ENCODE measurements at regions not wholly inside any gene's neighbourhood (a gene's known extent, or its start where the extent isn't known, plus 50 kb on each side); places are given as distances from the start of the nearest gene placed in this dataset.
A peak's percentile ranks its signal among the peaks of the same experiment; 100 is the strongest.

DNA sequence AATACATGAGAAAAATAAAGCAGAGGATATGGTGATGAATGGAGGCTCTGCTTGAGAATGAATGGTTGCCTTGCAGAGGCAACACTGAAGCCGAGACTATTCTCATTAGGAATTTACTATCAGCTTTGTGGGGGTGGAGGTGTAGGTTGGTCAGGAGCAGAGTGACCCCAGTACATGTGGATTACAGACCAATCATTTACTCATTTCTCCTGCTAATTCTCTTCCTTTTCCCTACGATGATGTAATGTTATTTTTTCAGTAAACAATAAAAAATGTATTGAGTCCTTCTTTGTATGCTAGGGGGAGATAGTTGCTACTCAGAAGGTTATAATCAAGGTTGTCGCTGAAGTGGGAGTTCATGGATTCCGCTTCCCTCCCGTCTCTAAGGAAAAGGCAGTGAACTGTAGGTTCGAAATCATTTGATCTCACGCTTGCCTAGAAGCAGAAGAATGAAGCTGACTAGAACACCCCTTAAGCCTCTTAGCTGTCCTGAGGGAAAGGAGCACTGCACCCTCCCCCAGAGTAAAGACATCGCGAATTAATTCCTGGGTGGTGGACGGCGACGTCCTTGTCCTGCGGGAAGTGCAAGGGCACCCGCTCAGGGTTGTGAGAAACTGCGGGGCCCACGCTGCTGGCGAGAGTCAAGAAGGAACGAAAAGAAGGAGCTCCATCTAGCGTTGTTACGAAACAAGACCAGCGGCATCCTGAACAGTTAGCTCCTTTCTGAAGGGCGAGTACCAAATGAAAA lies 213.2 kb upstream of the PFN2 start (continued):
- TF ChIP-seq MNT (conservative IDR thresholded peaks at IDR 0.05) (no peak), PHTF2 (CRISPR knock-in tag; IDR thresholded peaks at IDR 0.05) (no peak), PHF20 (IDR thresholded peaks at IDR 0.05; ENCODE audit: partially characterized antibody) (no peak), RBM17 (IDR thresholded peaks at IDR 0.05; ENCODE audit: borderline replicate concordance, low read depth, low read length) (no peak), CCAR2 (IDR thresholded peaks at IDR 0.05; ENCODE audit: low read depth, low read length) (no peak), GTF2E2 (tag; IDR thresholded peaks at IDR 0.05) (no peak), POLR2AphosphoS2 (IDR thresholded peaks at IDR 0.05; ENCODE audit: low read length) (no peak), RBBP5 (IDR thresholded peaks at IDR 0.05; ENCODE audit: borderline replicate concordance, insufficient read depth, low read length, poor library complexity, severe bottlenecking) (no peak), CREB1 (IDR thresholded peaks at IDR 0.05) (no peak), CREB1 (CRISPR knock-in tag; IDR thresholded peaks at IDR 0.05) (no peak), HDAC6 (IDR thresholded peaks at IDR 0.05; ENCODE audit: low read depth, low read length) (no peak), EGR1 (conservative IDR thresholded peaks at IDR 0.05) (peak; percentile 34), NCOA6 (IDR thresholded peaks at IDR 0.05) (no peak), ZBTB40 (IDR thresholded peaks at IDR 0.05) (no peak), ZBTB40 (CRISPR knock-in tag; IDR thresholded peaks at IDR 0.05) (no peak), HNRNPLL (IDR thresholded peaks at IDR 0.05; ENCODE audit: low read depth, low read length, poor library complexity, severe bottlenecking) (peak; percentile 56), GATA2 (CRISPR knock-in tag; IDR thresholded peaks at IDR 0.05) (no peak), MIER1 (IDR thresholded peaks at IDR 0.05; ENCODE audit: low read depth) (no peak), SOX6 (IDR thresholded peaks at IDR 0.05) (no peak), CHCHD3 (CRISPR knock-in tag; IDR thresholded peaks at IDR 0.05) (no peak), ZNF212 (CRISPR knock-in tag; IDR thresholded peaks at IDR 0.05) (no peak)
